IPS-18a (cell line): ENCODE measurements at regions not wholly inside any gene's neighbourhood (a gene's known extent, or its start where the extent isn't known, plus 50 kb on each side); places are given as distances from the start of the nearest gene placed in this dataset.
"Not testable (repeated sequence)": the region's sequence is repeated elsewhere in the genome, so short reads cannot be mapped to it uniquely, and the experiment has no call there.

Experiments
- H3K27ac ChIP-seq: one replicate; pipeline ENCODE4 v1.5.1; 2013; ENCODE audit warnings: low read length
- H3K27me3 ChIP-seq: one replicate; pipeline ENCODE4 v1.6.1; 2013; ENCODE audit warnings: mild to moderate bottlenecking, low read length; ENCODE audit not compliant: control insufficient read depth, insufficient read depth
- H3K36me3 ChIP-seq: one replicate; pipeline ENCODE4 v1.6.1; 2013; ENCODE audit warnings: low read depth, low read length; ENCODE audit not compliant: control insufficient read depth
- H3K4me1 ChIP-seq: one replicate; pipeline ENCODE4 v1.6.1; 2013; ENCODE audit warnings: low read depth, low read length; ENCODE audit not compliant: control insufficient read depth
- H3K4me3 ChIP-seq: one replicate; pipeline ENCODE4 v1.5.1; 2013; ENCODE audit warnings: low read length
- H3K9ac ChIP-seq: one replicate; pipeline ENCODE4 v1.6.1; 2013; ENCODE audit warnings: mild to moderate bottlenecking, low read length, moderate library complexity
- H3K9me3 ChIP-seq: one replicate; pipeline ENCODE4 v1.6.1; 2013; ENCODE audit warnings: low read depth, low read length; ENCODE audit not compliant: control insufficient read depth

DNA sequence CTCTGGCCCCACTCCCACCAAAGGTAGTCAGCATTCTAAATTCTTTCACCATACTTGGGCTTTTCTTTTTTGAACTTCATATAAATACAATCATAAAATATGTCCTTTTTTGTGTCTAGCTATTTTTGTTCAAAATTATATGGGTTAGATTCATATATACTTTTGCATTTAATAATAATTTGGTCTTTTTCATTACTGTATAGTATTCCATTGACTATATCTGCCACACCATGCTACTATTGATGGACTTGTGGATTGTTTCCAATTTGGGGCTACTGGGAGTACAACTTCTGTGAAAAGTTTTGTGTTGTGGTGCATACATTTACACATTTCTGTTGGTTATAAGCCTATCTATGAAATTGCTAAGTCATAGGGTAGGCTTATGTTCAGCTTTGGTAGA, 85.7 kb downstream of the GLUL start:
- H3K4me3 ChIP-seq: no peak overlapping the region
- no peaks in the 10 kb centered on the region for H3K36me3 ChIP-seq
- no peaks in the 10 kb centered on the region for H3K9me3 ChIP-seq
- H3K27ac ChIP-seq: no peak overlapping the region
- H3K9ac ChIP-seq: no peak overlapping the region
- peaks cover 7% of the 10 kb centered on the region for H3K4me1 ChIP-seq
- no peaks in the 10 kb centered on the region for H3K27me3 ChIP-seq

DNA sequence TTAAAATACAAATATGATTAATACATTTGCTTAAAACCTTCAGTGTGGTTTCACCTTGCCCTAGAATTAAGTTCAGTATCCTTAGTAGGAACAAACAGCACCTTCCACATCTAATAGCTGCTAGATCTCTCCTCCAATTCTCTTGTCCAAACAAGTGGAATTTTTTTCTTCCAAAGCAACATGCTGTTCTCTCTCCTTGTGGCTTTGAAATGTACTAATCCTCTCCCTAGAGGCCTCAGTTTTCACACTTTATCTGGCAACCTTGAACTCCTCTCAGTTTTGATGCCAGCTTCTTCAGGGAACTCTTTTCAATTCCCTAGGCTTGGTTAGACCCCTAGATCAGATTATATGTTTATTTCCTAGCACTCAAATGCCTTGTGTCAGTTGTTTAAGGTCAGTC, 87.0 kb downstream of the GLUL start:
- Histone ChIP-seq H3K9ac (no peak overlapping the region), H3K4me1 (peaks cover 12% of the 10 kb centered on the region), H3K9me3 (no peaks in the 10 kb centered on the region), H3K27me3 (no peaks in the 10 kb centered on the region), H3K27ac (no peak overlapping the region), H3K36me3 (no peaks in the 10 kb centered on the region), H3K4me3 (no peak overlapping the region)

GRCh38 chr1:182304218-182304617, 87.4 kb downstream of the GLUL start:
- H3K9me3 ChIP-seq: no peaks in the 10 kb centered on the region
- H3K27me3 ChIP-seq: no peaks in the 10 kb centered on the region
- no peak overlapping the region for H3K9ac ChIP-seq
- H3K4me1 ChIP-seq: peaks cover 12% of the 10 kb centered on the region
- H3K27ac ChIP-seq: no peak overlapping the region
- H3K36me3 ChIP-seq: no peaks in the 10 kb centered on the region
- H3K4me3 ChIP-seq: no peak overlapping the region

- H3K9ac ChIP-seq: no peak overlapping the region
- peaks cover 12% of the 10 kb centered on the region for H3K4me1 ChIP-seq
- H3K4me3 ChIP-seq: no peak overlapping the region
- no peaks in the 10 kb centered on the region for H3K9me3 ChIP-seq
- H3K27ac ChIP-seq: no peak overlapping the region
- H3K27me3 ChIP-seq: no peaks in the 10 kb centered on the region
- H3K36me3 ChIP-seq: no peaks in the 10 kb centered on the region
These were observed 87.8 kb downstream of the GLUL start for GRCh38 chr1:182303778-182304177.

DNA sequence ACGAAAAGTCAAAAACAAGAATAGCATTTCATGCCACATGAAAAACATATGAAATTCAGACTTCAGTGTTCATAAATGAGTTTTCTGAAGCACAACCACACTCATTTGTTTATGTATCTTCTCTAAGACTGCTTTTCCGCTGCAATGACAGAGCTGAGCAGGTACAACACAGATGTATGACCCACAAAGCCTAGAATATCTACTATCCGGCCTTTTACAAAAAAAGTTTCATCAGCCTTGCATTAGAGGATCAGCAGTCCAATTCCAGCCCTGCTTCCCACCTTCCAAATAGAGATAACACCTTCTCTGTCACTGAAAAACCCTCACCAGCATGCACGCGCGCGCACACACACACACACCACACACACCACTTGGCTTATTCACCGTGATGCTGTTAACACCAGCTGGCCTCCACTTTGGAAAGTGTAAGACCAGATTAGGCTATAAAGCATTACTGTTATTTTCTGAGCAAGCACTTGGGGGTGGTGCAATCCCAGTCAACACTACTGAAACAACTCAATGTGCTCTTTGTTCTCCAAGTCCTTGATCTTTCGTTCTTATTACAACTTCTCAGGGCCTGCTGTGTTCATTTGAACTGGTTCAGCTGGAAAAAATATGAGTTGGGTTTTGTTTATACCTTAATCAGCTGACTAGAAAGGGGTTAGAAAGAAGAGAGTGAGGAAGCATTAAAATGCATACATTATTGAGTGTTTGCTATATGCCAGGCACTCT, 90.0 kb downstream of the GLUL start:
- Histone ChIP-seq H3K27ac (no peak overlapping the region), H3K4me1 (peaks cover 12% of the 10 kb centered on the region), H3K27me3 (no peaks in the 10 kb centered on the region), H3K9ac (no peak overlapping the region), H3K36me3 (no peaks in the 10 kb centered on the region), H3K4me3 (no peak overlapping the region), H3K9me3 (no peaks in the 10 kb centered on the region)

- Histone ChIP-seq H3K9me3 (no peaks in the 10 kb centered on the region), H3K4me3 (no peak overlapping the region), H3K4me1 (peaks cover 12% of the 10 kb centered on the region), H3K9ac (no peak overlapping the region), H3K27ac (no peak overlapping the region), H3K27me3 (no peaks in the 10 kb centered on the region), H3K36me3 (no peaks in the 10 kb centered on the region)
These were observed 90.6 kb downstream of the GLUL start for GRCh38 chr1:182301026-182301436.

GRCh38 chr1:182299728-182300616, 91.6 kb downstream of the GLUL start:
- Histone ChIP-seq H3K27me3 (no peaks in the 10 kb centered on the region), H3K4me3 (peak overlapping the region; percentile 21), H3K9ac (no peak overlapping the region), H3K4me1 (peaks cover 12% of the 10 kb centered on the region), H3K9me3 (no peaks in the 10 kb centered on the region), H3K27ac (no peak overlapping the region), H3K36me3 (no peaks in the 10 kb centered on the region)

DNA sequence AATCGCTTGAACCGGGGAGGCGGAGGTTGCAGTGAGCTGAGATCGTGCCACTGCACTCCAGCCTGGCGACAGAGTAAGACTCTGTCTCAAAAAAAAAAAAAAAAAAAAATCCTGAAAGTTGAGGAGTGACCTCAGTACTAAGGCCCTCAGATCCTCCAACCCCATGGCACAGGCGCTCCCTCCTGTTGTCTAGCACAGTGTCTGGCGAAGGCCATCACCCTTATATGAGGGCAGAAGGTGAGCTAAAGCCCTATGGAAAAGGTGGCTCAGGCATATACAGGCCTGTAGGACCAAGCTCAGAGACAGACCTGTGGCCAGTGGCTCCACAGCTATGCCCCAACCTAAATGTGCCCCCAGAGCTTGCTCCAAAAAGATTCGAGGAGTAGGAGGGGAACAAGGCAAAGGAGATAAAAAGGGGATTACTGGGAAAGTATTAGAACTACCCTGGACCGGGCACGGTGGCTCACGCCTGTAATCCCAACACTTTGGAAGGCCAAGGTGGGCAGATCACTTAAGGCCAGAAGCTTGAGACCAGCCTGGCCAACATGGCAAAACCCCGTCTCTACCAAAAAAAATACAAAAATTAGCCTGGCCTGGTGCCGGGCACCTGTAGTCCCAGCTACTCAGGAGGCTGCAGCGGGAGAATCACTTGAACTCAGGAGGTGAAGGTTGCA, 92.4 kb downstream of the GLUL start:
- H3K9ac ChIP-seq, H3K4me3 ChIP-seq, H3K36me3 ChIP-seq, H3K9me3 ChIP-seq, H3K27ac ChIP-seq, H3K27me3 ChIP-seq: not testable (repeated sequence)
- peaks cover 12% of the 10 kb centered on the region for H3K4me1 ChIP-seq

- Histone ChIP-seq H3K27ac (no peak overlapping the region), H3K4me1 (peaks cover 12% of the 10 kb centered on the region), H3K9ac (no peak overlapping the region), H3K4me3 (no peak overlapping the region), H3K27me3 (no peaks in the 10 kb centered on the region), H3K36me3 (no peaks in the 10 kb centered on the region), H3K9me3 (no peaks in the 10 kb centered on the region)
These were observed 94.3 kb downstream of the GLUL start for GRCh38 chr1:182297335-182297734.

DNA sequence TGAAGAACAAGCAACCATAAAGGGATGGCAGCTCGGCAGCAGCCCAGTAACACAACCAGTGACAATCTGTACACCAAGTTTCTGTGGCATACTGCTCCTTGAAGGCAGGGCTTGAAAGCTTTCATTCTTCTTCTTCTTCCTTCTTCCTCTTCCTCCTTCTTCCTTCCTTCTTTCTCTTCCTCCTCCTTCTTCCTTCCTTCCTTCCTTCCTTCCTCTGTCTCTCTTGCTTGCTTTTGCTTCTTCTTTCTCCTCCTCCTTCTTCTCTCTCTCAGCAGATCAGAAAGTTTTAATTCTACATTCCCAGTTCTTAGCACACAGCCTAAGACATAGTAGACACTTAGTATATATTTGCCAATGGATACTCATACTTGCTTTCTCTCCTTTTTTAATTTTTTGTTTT, 95.9 kb downstream of the GLUL start:
- Histone ChIP-seq H3K27ac (no peak overlapping the region), H3K9ac (no peak overlapping the region), H3K4me3 (no peak overlapping the region), H3K9me3 (no peaks in the 10 kb centered on the region), H3K27me3 (no peaks in the 10 kb centered on the region), H3K4me1 (peaks cover 5% of the 10 kb centered on the region), H3K36me3 (no peaks in the 10 kb centered on the region)

DNA sequence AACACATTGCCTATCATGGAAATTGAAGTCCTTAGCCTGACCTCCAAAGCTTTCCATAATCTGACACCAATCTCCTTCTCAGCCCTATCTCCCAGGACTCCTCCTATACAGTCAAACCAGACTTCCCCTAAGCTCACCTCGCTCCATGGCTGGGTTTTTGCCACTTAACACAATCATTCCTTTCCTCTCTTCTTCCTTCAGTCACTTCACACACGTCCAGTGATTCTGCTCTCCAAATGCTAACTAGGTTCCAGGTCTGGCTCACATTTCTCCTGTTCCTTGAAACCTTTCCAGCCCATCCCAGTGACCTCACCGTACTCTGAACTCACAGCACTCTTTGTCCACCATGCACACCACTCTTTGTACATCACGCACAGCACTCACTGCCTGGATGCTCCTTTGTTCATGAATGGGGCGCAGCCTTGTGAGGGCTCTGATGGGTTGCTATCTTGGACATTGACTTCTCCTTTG, 98.4 kb downstream of the GLUL start:
- Histone ChIP-seq H3K9me3 (no peaks in the 10 kb centered on the region), H3K4me3 (no peak overlapping the region), H3K4me1 (no peaks in the 10 kb centered on the region), H3K27me3 (no peaks in the 10 kb centered on the region), H3K27ac (no peak overlapping the region), H3K36me3 (no peaks in the 10 kb centered on the region), H3K9ac (no peak overlapping the region)
